GOT3 (cell line): ENCODE measurements at regions not wholly inside any gene's neighbourhood (a gene's known extent, or its start where the extent isn't known, plus 50 kb on each side); places are given as distances from the start of the nearest gene placed in this dataset.
"Not testable (repeated sequence)": the region's sequence is repeated elsewhere in the genome, so short reads cannot be mapped to it uniquely, and the experiment has no call there.

ENCODE experiments used
- DNase-seq: peaks from one replicate; lab custom pipeline; 2025; ENCODE audit warnings: mixed read lengths; lab: John Stamatoyannopoulos, UW

DNA sequence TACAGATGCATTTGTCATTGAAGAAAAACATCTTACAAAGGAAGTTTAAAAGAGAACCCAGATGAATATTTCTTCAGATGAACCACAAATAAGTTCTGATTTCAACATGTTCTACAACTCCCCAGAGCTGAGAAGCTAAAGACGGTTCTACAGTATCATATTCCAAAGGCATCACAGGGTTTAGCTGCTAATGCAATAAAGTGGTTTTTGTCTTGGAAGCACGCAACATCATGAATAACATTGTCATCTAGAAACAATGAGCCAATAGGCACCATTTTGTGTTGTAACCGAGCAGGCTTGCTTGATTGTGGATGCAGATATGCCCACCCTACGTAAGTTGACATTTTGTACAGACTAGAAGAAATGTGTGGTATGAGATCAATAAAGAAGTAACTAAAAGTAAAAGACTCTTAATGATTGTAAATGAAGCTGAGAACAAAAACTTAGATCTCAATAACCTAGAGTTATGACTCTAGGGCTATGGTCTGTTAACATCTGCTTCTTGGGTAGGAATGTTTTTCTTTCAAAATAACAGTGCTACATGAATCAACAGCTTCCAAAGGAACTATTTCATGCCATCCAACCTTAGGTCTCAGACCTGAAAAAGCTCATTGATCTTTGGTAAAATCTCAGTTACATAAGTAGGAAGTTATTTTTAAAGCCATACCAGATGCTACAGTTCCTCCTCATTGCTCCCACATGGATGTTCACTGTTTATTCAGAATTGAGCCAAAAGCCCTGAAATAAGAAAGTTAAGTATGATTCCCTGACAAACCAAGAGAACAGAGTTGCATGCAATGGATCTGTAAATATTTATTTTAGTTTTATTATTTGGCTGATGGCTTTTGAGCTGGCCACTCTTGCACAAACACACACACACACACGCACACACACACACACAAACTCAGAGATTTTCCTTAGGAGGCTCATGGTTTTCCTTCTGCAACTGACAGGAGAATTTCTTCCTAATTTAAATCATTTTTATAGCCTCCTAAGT lies 118.7 kb upstream of the SLCO6A1 start:
- DNase-seq: no peak

DNA sequence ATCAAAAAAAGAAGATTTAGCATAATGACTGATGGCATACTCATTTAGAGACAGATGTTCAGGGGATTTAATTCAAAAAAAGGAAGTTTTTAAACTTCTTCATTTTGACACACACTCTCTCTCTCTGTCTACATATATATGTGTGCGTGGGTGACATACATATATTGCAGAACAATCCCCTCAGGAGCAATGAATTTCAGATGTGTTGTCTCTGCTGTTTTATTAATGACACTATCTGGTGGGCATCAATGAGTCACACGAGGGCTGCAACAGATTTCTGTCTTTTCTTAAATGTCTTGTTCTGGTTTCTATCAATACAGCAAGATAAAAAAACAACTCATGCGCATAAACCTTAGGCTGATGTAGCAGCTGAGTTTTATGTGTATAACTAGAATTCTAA lies 123.5 kb upstream of the SLCO6A1 start:
- no peak for DNase-seq

- DNase-seq: no peak
Measured at GRCh38 chr5:102623329-102624065, 124.7 kb upstream of the SLCO6A1 start.

DNA sequence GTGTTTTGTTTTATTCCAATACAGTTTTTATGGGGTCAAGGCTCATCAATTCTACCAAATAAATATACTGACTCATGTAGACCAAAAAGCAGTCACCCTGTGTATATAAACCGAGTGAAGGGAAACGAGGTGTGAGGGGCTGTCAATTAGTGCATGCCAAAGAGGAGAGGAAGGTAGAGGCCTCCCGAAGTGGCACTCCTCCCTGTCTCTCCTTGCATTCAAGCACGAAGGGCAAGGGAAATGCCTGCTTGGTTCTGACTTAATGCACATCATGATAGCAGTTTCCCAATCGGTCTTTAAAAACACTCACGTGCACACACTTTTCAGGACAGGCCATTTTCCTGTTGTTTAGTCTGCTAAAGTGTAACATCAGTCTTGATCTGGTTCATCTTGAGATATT lies 125.6 kb upstream of the SLCO6A1 start:
- no peak for DNase-seq

DNA sequence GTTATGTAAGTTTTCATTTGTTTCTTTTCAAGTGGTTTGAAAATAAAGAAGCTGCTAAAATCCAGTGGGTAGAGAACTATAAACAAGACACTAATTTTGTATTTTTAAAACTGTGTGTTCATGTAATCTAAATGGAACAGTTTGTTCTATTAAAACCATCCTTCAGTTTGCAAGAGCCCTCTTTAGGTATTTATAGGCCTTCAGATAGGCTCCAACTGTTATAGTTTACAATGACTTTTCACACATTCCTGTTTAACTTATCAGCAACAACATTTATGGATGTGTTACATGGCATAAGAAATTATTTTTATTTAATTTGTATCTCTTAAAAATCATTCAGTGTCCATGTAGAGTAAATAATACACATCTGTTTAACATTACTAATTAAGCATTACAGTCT lies 126.7 kb upstream of the SLCO6A1 start:
- DNase-seq: no peak

GRCh38 chr5:102625928-102626327 lies 127.1 kb upstream of the SLCO6A1 start:
- no peak for DNase-seq

DNA sequence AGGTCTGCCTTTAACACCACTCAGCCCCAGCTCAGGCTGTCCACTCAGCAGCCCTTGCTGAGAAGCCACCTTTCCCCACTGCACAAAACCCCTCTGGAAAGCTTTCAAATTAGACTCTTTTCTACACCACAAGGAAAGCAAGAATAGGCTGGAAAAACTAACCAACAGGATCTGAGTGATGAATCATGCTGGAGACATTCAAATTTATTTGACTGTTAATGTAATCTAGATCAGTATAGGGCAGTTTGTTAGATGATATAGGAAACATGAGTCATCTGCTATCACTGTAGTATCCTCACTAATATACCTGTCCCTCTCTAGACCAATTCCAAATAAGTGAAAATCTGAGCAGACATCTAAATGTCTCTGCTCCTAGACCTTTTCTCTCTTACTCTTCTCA lies 127.8 kb upstream of the PAM start:
- no peak for DNase-seq

DNA sequence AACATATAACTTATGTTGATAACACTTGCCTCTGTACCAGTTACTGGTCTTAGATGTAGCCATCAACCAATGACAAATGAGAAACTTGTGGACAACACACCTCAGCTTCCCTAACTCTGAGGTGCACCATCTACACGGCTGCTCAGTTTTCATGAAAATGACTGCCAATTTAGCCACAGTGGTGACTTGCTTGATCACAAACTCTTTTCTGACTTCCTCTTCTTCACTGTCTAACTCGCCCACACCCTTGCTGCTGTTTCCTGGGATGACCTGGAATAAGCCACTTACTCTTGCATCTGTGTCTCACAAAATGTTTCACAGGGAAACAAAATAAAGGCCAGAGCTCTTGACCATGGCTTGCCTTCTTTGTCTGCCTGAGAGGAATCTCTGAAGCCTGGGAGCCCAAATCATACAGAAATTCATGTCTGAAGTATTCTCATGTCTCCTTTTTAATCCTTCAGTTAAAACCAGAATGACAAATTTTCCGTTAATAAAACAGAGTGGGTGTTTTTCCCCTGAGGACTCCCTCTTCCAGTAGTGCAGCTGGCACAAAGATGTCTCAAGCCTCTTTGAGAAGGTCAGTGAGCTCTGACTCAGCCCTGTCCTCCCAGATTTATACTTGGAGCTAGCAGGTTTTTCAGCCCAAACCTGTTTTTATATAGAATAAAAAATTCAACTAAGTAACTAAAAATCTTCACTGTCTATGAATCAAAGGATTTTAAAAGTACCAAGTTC lies 126.5 kb upstream of the PAM start:
- DNase-seq: no peak

DNA sequence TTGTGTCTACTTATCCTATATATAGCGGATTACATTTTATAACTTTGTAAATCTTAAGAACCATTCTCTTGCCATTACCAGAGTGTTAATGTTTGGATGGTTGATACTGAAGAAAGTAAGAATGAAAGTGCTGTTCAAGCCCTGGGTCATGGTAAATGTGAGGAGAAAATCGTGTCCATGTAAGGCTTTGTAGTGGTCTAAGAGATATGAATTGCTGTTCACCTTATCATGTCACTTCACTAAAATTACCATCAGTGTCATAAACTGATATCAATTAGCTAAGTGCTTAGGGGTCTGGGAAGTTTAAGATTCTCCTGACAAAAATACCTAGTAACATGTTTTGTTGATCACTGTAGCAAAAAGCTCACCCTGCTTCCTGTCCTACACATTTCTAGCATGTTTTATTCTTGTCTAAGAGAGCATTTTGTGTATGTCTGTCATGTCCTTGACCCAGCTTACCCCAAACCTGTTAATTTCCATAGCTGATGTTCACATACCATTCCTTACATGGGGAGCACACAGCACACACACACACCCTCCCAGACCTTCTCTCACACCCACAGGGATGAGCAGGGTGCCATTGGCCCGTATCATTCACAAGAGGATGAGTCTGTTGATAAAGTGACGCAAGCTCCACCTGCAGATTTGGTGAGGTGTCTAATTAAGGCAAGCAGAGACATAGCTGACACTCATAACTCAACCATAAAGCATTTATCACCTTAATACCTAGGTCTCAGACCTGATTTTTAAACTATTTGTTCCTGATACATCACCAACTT lies 125.1 kb upstream of the PAM start:
- no peak for DNase-seq

DNA sequence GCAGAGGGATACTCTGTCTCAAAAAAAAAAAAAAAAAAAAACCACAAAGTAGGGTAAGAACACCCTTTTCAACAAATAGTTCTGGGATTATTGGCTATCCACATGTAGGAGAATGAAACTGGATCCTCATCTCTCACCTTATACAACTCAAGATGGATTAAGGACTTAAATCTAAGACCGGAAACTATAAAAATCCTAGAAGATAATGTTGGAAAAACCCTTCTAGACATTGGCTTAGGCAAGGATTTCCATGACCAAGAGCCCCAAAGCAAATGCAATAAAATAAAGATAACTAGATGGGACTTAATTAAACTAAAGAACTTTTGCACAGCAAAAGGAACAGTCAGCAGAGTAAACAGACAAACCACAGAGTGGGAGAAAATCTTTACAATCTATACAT lies 119.7 kb upstream of the PAM start:
- DNase-seq: not testable (repeated sequence)

DNA sequence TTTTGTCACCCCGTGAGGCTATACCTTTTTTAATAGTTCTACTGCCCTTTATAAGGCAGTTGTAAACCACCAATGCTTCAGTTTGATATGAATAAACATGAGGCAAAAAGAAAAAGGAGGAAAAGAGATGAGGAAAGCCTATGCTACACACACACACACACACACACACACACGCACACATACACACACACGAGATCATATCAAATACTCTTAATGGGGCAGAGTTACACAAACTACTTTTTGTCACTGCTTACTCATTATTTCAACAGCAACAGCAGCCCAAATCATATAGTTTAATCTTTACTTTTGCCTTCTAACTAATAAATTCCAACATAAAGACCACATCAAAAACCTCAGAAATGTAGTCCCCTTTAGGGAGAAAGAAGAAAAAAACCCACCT lies 116.8 kb upstream of the PAM start:
- no peak for DNase-seq

DNA sequence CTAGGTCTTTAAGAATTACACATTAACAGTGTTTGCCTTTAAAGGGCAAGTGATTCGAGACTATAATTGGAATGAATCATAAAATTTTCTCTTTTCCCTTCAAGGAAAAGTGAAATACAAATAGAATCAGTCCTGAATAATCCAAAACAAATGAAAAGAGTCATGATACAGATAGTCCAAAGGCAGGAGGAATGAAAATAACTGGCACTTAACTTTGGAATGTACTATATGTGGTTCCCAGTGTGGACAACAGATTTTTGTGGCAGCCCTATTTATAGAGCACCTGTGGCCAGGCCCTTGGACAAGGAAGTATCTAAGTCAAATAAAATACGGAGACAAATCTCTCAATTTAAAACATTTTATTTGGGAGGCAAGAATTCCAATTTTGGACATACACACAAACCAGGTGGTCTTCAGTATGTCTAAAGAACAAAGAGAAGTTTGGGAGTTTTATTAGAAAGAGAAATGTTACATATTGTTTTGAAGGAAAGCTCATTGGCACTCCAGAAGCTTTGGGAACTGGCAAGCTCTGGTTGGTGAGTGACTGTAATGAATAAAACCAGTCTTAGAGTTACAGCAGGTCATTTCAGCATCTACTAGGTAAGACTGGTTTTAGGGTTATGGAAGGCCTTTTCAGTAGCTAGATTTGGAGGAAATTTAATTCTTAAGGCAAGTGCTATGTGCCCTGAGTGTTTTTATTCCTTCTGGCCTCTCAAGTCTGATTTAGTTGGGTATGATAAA lies 116.0 kb upstream of the PAM start:
- DNase-seq: no peak

GRCh38 chr5:102649731-102650130 lies 105.4 kb upstream of the PAM start:
- DNase-seq: no peak

GRCh38 chr5:102651466-102651865 lies 103.6 kb upstream of the PAM start:
- no peak for DNase-seq

- no peak for DNase-seq
Measured at GRCh38 chr5:102654559-102655349, 100.4 kb upstream of the PAM start.

DNA sequence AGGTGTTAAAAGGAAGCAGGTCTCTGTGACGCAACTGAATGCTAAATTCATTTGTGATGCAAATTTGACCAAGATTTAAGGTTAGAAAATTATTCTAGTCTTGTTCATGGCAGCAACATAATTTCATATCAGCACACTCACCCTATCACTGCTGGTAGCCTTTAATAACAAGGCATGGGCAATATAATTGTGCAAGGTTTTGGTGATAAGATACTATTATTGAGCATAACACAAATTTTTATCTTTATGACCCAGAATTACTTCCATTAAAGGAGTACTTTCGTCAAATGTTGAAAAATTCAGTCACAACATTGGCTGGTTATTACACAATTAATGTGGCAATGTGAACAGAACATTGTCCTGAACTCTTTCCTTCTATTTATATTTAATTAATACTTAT lies 96.0 kb upstream of the PAM start:
- DNase-seq: no peak

DNA sequence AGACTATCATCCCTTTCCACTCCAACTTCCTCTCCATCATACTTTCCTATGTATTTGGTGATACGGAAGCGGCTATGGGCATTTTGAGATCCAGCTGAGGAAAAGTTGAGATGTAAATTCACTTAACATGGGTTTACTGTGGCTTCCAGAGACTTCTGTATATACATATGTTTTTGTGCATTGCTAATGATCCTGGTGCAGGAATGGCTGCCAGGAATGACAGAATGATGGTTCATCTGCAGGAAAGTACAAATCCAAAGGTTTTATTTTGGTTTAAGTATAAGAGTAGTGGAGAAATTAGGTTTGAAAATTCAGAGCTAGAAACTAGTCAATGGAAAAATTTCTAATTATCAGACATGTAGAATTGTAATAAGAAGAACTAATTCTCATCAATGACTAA lies 95.0 kb upstream of the PAM start:
- no peak for DNase-seq

- DNase-seq: no peak
Measured at GRCh38 chr5:102663749-102664530, 91.2 kb upstream of the PAM start.

DNA sequence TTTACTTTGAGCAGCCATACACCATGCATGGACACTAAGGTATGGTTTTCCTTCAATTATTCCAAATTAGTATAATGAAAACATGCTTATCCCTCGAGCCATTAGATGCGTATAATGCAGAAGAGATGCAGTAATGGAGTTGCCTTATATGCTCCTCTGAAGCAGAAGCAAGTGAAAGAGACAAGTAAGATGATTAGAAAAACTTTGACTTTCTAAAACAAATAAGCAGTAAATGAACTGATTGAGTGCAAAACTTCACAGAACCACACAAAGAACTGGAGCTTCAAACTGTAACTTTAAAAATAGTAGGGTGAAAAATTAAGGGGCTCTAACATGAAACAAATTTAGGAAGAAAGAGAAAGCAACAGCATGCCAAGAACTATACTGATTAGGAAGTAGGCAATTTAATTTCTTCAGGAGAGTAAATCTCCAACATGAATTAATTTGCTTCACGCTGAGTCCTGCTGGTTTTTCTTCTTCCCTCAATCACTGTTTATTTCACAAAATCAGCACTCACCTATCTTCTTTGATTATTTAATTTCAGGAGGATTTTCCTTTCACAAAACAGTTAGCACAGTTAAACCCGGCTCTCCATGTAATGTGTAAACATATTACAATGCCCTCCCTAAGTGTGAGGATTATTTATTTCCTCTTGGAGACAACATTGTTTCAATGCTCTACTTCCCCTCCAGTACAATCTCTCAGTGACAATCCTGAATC lies 90.3 kb upstream of the PAM start:
- no peak for DNase-seq
